ENCODE measurements at regions not wholly inside any gene's neighbourhood (a gene's known extent, or its start where the extent isn't known, plus 50 kb on each side); places are given as distances from the start of the nearest gene placed in this dataset.

DNA sequence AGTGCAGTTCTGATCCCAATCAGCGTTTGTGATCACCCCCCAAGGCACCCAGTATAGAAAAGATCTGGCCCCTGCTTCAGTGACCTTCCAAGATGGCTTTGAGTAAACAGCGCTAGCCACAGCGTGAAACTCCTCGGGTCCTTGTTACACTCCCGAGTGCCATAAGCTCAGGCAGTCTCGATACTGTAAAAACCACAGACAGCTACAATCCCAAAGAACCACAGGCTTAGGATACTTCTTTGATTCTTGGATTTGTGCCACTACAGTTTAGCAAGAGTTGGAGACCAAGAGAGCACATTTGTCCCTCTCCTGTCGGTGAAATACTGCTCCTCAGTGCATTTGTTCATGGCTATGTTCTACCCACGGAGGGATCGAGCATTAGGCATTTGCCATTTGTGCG, 352.5 kb upstream of the ZNF521 start:
- TF ChIP-seq, protein P1, sequence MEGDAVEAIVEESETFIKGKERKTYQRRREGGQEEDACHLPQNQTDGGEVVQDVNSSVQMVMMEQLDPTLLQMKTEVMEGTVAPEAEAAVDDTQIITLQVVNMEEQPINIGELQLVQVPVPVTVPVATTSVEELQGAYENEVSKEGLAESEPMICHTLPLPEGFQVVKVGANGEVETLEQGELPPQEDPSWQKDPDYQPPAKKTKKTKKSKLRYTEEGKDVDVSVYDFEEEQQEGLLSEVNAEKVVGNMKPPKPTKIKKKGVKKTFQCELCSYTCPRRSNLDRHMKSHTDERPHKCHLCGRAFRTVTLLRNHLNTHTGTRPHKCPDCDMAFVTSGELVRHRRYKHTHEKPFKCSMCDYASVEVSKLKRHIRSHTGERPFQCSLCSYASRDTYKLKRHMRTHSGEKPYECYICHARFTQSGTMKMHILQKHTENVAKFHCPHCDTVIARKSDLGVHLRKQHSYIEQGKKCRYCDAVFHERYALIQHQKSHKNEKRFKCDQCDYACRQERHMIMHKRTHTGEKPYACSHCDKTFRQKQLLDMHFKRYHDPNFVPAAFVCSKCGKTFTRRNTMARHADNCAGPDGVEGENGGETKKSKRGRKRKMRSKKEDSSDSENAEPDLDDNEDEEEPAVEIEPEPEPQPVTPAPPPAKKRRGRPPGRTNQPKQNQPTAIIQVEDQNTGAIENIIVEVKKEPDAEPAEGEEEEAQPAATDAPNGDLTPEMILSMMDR (conservative IDR thresholded peaks at IDR 0.05; ENCODE audit: low read length), result no peak
- no peak for TF ChIP-seq EZH2phosphoT487 (IDR thresholded peaks at IDR 0.05; ENCODE audit: borderline replicate concordance)
- Histone ChIP-seq H3K9me2 (replicated peaks; ENCODE audit: low read depth, low read length) (no peaks in the 10 kb centered on the region), H3K27me3 (ENCODE audit: insufficient read depth, low read length, poor library complexity, severe bottlenecking) (no peaks in the 10 kb centered on the region), H3K9ac (ENCODE audit: low read depth, low read length, poor library complexity, severe bottlenecking) (no peak overlapping the region), H3K36me3 (ENCODE audit: insufficient read depth, low read length) (no peaks in the 10 kb centered on the region), H3K4me3 (ENCODE audit: low read length, poor library complexity, severe bottlenecking) (no peak overlapping the region), H3K9me3 (ENCODE audit: insufficient read depth, low read depth, low read length) (no peaks in the 10 kb centered on the region), H3K4me2 (ENCODE audit: low read depth, low read length, poor library complexity, severe bottlenecking) (no peak overlapping the region), H3K79me2 (ENCODE audit: insufficient read depth, low read length) (no peaks in the 10 kb centered on the region), H3K4me1 (ENCODE audit: insufficient read depth, low read length, poor library complexity, severe bottlenecking) (no peaks in the 10 kb centered on the region), H2AFZ (ENCODE audit: low read length) (no peak overlapping the region), H3F3A (ENCODE audit: low read depth) (no peaks in the 10 kb centered on the region), H4K20me1 (ENCODE audit: insufficient read depth, low read length, poor library complexity, severe bottlenecking) (no peaks in the 10 kb centered on the region)

DNA sequence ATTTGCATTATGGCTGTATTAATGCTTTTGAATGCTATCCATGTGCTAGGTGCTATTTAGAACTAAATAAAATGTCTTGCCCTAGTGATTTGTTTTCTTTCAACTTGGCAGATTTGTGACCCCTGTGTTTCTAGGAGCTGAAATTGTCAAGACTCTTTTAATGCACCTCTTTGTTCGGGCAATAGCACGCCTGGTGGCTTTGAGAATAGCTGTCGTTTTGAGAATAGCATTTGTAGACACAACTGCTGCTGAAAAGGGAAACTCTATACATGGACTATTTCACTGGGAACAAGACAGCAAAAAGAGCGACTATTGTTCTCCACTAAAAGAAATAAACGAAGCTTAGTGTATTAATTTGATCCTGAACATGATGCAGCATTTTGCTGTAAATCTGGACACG, 352.1 kb upstream of the ZNF521 start:
- Histone ChIP-seq H3K4me3 (ENCODE audit: low read length, poor library complexity, severe bottlenecking) (no peak overlapping the region), H3K79me2 (ENCODE audit: insufficient read depth, low read length) (no peaks in the 10 kb centered on the region), H3K27me3 (ENCODE audit: insufficient read depth, low read length, poor library complexity, severe bottlenecking) (no peaks in the 10 kb centered on the region), H3K4me1 (ENCODE audit: insufficient read depth, low read length, poor library complexity, severe bottlenecking) (no peaks in the 10 kb centered on the region), H3K9ac (ENCODE audit: low read depth, low read length, poor library complexity, severe bottlenecking) (no peak overlapping the region), H4K20me1 (ENCODE audit: insufficient read depth, low read length, poor library complexity, severe bottlenecking) (no peaks in the 10 kb centered on the region), H2AFZ (ENCODE audit: low read length) (no peak overlapping the region), H3K36me3 (ENCODE audit: insufficient read depth, low read length) (no peaks in the 10 kb centered on the region), H3F3A (ENCODE audit: low read depth) (no peaks in the 10 kb centered on the region), H3K9me2 (replicated peaks; ENCODE audit: low read depth, low read length) (no peaks in the 10 kb centered on the region), H3K4me2 (ENCODE audit: low read depth, low read length, poor library complexity, severe bottlenecking) (no peak overlapping the region), H3K9me3 (ENCODE audit: insufficient read depth, low read depth, low read length) (no peaks in the 10 kb centered on the region)
- TF ChIP-seq EZH2phosphoT487 (IDR thresholded peaks at IDR 0.05; ENCODE audit: borderline replicate concordance), result no peak
- TF ChIP-seq, protein P1 (conservative IDR thresholded peaks at IDR 0.05; ENCODE audit: low read length), result no peak

DNA sequence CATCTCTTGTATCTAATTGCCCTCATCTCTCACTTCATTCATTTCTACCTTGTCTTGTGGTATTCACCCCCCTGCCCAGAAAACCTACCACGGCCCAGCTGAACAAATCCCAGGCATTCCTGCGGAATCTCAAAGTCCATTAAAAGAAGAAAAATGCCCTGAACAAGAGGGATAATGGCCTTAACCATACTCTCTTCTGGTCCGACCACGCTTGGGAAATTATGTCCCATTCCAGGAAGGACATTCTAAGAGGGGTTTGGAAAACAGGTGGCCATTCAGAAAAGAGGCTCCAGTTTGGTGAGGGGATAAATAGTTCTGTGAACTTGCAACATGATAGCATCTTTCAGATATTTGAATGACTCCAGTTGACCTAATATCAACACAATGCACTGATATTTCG, 349.9 kb upstream of the ZNF521 start:
- H3K27me3 ChIP-seq (ENCODE audit: insufficient read depth, low read length, poor library complexity, severe bottlenecking), result no peaks in the 10 kb centered on the region
- no peaks in the 10 kb centered on the region for H3K9me2 ChIP-seq (replicated peaks; ENCODE audit: low read depth, low read length)
- no peaks in the 10 kb centered on the region for H3K4me1 ChIP-seq (ENCODE audit: insufficient read depth, low read length, poor library complexity, severe bottlenecking)
- H3K9ac ChIP-seq (ENCODE audit: low read depth, low read length, poor library complexity, severe bottlenecking), result no peak overlapping the region
- no peaks in the 10 kb centered on the region for H4K20me1 ChIP-seq (ENCODE audit: insufficient read depth, low read length, poor library complexity, severe bottlenecking)
- no peaks in the 10 kb centered on the region for H3K36me3 ChIP-seq (ENCODE audit: insufficient read depth, low read length)
- H3K79me2 ChIP-seq (ENCODE audit: insufficient read depth, low read length), result no peaks in the 10 kb centered on the region
- no peaks in the 10 kb centered on the region for H3K9me3 ChIP-seq (ENCODE audit: insufficient read depth, low read depth, low read length)
- no peak overlapping the region for H3K4me2 ChIP-seq (ENCODE audit: low read depth, low read length, poor library complexity, severe bottlenecking)
- H3K4me3 ChIP-seq (ENCODE audit: low read length, poor library complexity, severe bottlenecking), result no peak overlapping the region
- no peaks in the 10 kb centered on the region for H3F3A ChIP-seq (ENCODE audit: low read depth)
- TF ChIP-seq, protein P1 (conservative IDR thresholded peaks at IDR 0.05; ENCODE audit: low read length), result no peak
- no peak for TF ChIP-seq EZH2phosphoT487 (IDR thresholded peaks at IDR 0.05; ENCODE audit: borderline replicate concordance)
- H2AFZ ChIP-seq (ENCODE audit: low read length), result no peak overlapping the region

Data from Loucy (cell line).